Activated CD8-positive, alpha-beta T cell treated with anti-CD3 and anti-CD28 coated beads for 36 hours (primary cell): ENCODE measurements at regions not wholly inside any gene's neighbourhood (a gene's known extent, or its start where the extent isn't known, plus 50 kb on each side); places are given as distances from the start of the nearest gene placed in this dataset.

Source experiments
- ATAC-seq: fragments of 200-7000 bp; cut with Tn5 transposase; one replicate; pipeline ENCODE4 v1.10.0; 2021; ENCODE audit warnings: mild to moderate bottlenecking, moderate library complexity
- CTCF ChIA-PET: fragments of 350-600 bp; sonication (Branson Sonifier 250); formaldehyde crosslinking; loops from one replicate; lab custom pipeline; 2021; ENCODE audit warnings: antibody characterized with exemption; lab: Charles Lee
- POLR2A ChIA-PET: fragments of 350-600 bp; sonication (Branson Sonifier 250); formaldehyde crosslinking; loops from one replicate; lab custom pipeline; 2021; ENCODE audit warnings: antibody characterized with exemption; lab: Charles Lee
- DNase-seq: peaks from one replicate; pipeline ENCODE4 v3.0.0-alpha.2; 2020
- H3K27ac Mint-ChIP-seq: one replicate; pipeline ENCODE4 v1.8.0; 2021; ENCODE audit warnings: mild to moderate bottlenecking, mixed read lengths
- H3K27me3 Mint-ChIP-seq: one replicate; pipeline ENCODE4 v1.8.0; 2021; ENCODE audit warnings: mixed read lengths
- H3K36me3 Mint-ChIP-seq: one replicate; pipeline ENCODE4 v1.8.0; 2021; ENCODE audit warnings: low read depth, mixed read lengths
- H3K4me1 Mint-ChIP-seq: one replicate; pipeline ENCODE4 v1.8.0; 2021; ENCODE audit warnings: low read depth, mixed read lengths
- H3K4me3 Mint-ChIP-seq: one replicate; pipeline ENCODE4 v1.8.0; 2021; ENCODE audit warnings: mild to moderate bottlenecking, moderate library complexity, mixed read lengths
- H3K9me3 Mint-ChIP-seq: one replicate; pipeline ENCODE4 v1.8.0; 2021; ENCODE audit warnings: mixed read lengths
- intact Hi-C: fragments of 100-400 bp; cut with micrococcal nuclease; formaldehyde crosslinking; loops from one replicate; pipeline ENCODE4 v1.10.0; 2022
- TF ChIP-seq, protein P1 (sequence below): fragments of 200-600 bp; IDR thresholded peaks from one replicate; pipeline ENCODE4 v1.8.0; 2022; ENCODE audit warnings: antibody characterized with exemption, mild to moderate bottlenecking

DNA sequence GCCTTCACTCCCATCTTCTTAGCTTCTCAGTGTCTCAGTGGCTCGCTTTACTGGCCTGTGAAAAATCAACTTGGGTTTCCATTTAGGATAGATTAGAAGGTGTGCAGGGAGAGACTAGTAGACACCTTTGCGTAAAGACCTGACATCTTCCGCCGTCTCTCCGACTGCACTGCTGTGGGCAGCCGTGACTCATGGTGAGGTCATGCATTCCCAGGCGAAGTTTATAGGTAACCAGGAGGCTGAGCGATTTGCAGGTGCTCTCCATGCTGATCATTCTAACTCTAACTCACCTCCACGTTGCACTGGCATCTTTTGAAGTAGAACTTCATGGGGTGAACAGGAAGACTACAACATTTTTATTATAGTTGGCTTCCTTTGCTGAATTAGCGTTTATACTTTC, 68.0 kb upstream of the ZNF438 start:
- peaks cover 2% of the 10 kb centered on the region for H3K27me3 Mint-ChIP-seq
- ATAC-seq (no peak), DNase-seq (peak; percentile 33)
- POLR2A ChIA-PET: interaction anchor here (0.7 to 1.3 kb wide), 3 partner anchors 9 to 645 kb away, joined by 3 to 4 read pairs (median 3); no protein-coding TSS in a partner anchor
- H3K9me3 Mint-ChIP-seq: no peaks in the 10 kb centered on the region
- intact Hi-C loops: loop anchor here (5.0 kb wide), 1 partner anchor 38 kb away; no protein-coding TSS in a partner anchor
- no peaks in the 10 kb centered on the region for H3K36me3 Mint-ChIP-seq
- H3K4me3 Mint-ChIP-seq: no peak overlapping the region
- TF ChIP-seq, protein P1, sequence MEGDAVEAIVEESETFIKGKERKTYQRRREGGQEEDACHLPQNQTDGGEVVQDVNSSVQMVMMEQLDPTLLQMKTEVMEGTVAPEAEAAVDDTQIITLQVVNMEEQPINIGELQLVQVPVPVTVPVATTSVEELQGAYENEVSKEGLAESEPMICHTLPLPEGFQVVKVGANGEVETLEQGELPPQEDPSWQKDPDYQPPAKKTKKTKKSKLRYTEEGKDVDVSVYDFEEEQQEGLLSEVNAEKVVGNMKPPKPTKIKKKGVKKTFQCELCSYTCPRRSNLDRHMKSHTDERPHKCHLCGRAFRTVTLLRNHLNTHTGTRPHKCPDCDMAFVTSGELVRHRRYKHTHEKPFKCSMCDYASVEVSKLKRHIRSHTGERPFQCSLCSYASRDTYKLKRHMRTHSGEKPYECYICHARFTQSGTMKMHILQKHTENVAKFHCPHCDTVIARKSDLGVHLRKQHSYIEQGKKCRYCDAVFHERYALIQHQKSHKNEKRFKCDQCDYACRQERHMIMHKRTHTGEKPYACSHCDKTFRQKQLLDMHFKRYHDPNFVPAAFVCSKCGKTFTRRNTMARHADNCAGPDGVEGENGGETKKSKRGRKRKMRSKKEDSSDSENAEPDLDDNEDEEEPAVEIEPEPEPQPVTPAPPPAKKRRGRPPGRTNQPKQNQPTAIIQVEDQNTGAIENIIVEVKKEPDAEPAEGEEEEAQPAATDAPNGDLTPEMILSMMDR: no peak
- no peak overlapping the region for H3K27ac Mint-ChIP-seq
- CTCF ChIA-PET: interaction anchor here (0.7 to 1.5 kb wide), 5 partner anchors 8 to 21 kb away, joined by 3 to 6 read pairs (median 3); no protein-coding TSS in a partner anchor
- peaks cover 37% of the 10 kb centered on the region for H3K4me1 Mint-ChIP-seq

DNA sequence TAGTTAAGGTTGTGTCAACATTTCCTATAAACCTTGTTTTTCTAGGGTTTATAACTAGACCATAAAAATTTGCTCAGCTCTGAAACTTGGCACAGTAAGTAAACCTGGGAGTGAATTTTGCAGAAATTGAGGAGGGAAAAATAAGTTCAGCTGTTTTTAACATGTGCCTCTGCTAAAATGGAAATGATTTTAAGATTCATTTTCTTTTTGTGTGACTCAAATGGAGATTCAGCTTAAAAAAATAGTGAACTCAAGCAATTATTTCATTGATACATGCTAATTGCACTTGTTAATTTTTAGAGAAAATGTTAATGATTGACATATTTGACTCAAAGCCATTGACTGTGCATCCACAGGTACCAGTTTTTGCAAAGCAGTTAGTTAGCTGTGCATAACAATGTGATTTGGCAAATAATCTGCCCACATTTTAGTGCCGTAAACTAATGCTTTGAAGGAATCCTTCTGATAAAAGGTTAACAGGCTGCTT, 68.5 kb upstream of the ZNF438 start:
- intact Hi-C loops: loop anchor here (5.0 kb wide), 1 partner anchor 37 kb away; no protein-coding TSS in a partner anchor
- ATAC-seq: no peak
- peaks cover 2% of the 10 kb centered on the region for H3K27me3 Mint-ChIP-seq
- DNase-seq: no peak
- H3K4me3 Mint-ChIP-seq: no peak overlapping the region
- no peaks in the 10 kb centered on the region for H3K36me3 Mint-ChIP-seq
- CTCF ChIA-PET: interaction anchor here (0.7 to 1.4 kb wide), 4 partner anchors 9 to 20 kb away, joined by 3 to 6 read pairs (median 4); no protein-coding TSS in a partner anchor
- peaks cover 37% of the 10 kb centered on the region for H3K4me1 Mint-ChIP-seq
- no peaks in the 10 kb centered on the region for H3K9me3 Mint-ChIP-seq
- no peak overlapping the region for H3K27ac Mint-ChIP-seq
- POLR2A ChIA-PET: interaction anchor here (0.7 to 1.3 kb wide), 4 partner anchors 9 to 644 kb away, joined by 3 to 4 read pairs (median 3); no protein-coding TSS in a partner anchor
- TF ChIP-seq, protein P1: no peak

DNA sequence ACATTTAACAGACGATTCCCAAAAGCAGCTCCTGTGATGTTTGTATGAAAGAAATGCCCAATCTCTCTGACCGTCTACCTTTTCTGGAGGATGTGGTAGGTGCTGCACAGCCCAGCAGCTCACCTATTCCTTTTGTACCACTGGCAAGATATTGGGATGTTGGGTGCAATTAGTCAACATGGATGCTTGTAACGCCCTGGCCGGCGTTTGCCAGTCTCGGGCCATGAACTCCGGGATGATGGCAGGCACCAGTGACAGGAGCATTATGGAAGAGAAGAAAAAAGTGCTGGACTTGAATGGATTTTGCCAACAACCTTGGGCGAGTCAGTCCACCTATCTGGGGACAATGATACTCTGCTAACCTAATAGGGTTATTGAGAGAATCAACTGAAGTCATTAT, 69.0 kb upstream of the ZNF438 start:
- ChIA-PET CTCF (interaction anchor here (1.1 to 1.4 kb wide), 5 partner anchors 14 to 35 kb away, joined by 3 to 6 read pairs (median 4); no protein-coding TSS in a partner anchor), POLR2A (interaction anchor here (0.9 to 1.3 kb wide), 3 partner anchors 33 to 316 kb away, joined by 3 to 4 read pairs (median 3); no protein-coding TSS in a partner anchor)
- H3K36me3 Mint-ChIP-seq: no peaks in the 10 kb centered on the region
- no peak overlapping the region for H3K4me3 Mint-ChIP-seq
- TF ChIP-seq, protein P1: no peak
- intact Hi-C loops: loop anchor here (5.0 kb wide), 1 partner anchor 37 kb away; no protein-coding TSS in a partner anchor
- H3K27ac Mint-ChIP-seq: peak overlapping the region; percentile 57
- DNase-seq: no peak
- no peaks in the 10 kb centered on the region for H3K9me3 Mint-ChIP-seq
- ATAC-seq: no peak
- peaks cover 2% of the 10 kb centered on the region for H3K27me3 Mint-ChIP-seq
- H3K4me1 Mint-ChIP-seq: peaks cover 34% of the 10 kb centered on the region

DNA sequence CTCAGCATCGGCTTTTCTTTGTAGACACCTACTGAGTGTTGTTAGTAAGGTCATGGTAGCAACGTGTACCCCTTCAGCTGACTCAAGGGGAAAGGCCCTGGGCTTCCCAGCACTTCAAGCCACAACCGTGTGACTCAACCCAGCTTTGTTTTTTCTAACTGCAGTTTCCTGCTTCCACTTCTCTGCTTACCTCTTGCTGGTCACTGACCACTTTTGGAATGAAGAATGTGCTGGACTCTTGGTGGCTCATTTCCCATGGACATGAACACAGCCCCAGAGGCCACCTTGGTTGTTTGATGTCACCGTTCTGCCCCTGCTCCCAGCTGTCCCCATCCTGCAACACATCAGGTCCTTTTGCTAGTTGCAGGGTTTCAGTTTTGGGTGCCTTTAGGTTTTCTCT, 69.5 kb upstream of the ZNF438 start:
- peaks cover 2% of the 10 kb centered on the region for H3K27me3 Mint-ChIP-seq
- no peaks in the 10 kb centered on the region for H3K36me3 Mint-ChIP-seq
- H3K4me3 Mint-ChIP-seq: peak overlapping the region; percentile 27
- ChIA-PET POLR2A (interaction anchor here (0.9 to 1.3 kb wide), 3 partner anchors 32 to 317 kb away, joined by 3 to 4 read pairs (median 3); no protein-coding TSS in a partner anchor), CTCF (interaction anchor here (1.2 to 1.4 kb wide), 2 partner anchors 13 to 35 kb away, joined by 3 to 4 read pairs; no protein-coding TSS in a partner anchor)
- H3K27ac Mint-ChIP-seq: peak overlapping the region; percentile 85
- DNase-seq: peak; percentile 87
- intact Hi-C loops: loop anchor here (5.0 kb wide), 1 partner anchor 36 kb away; no protein-coding TSS in a partner anchor
- peaks cover 29% of the 10 kb centered on the region for H3K4me1 Mint-ChIP-seq
- ATAC-seq: peak; percentile 99
- TF ChIP-seq, protein P1: no peak
- H3K9me3 Mint-ChIP-seq: no peaks in the 10 kb centered on the region

GRCh38 chr10:31102421-31102820, 70.8 kb upstream of the ZNF438 start:
- intact Hi-C loops: loop anchor here (5.0 kb wide), 1 partner anchor 35 kb away; no protein-coding TSS in a partner anchor
- TF ChIP-seq, protein P1: no peak
- ChIA-PET POLR2A (no interaction called here), CTCF (no interaction called here)
- Mint-ChIP-seq H3K4me1 (peaks cover 24% of the 10 kb centered on the region), H3K4me3 (no peak overlapping the region), H3K9me3 (no peaks in the 10 kb centered on the region), H3K27me3 (peaks cover 2% of the 10 kb centered on the region), H3K27ac (no peak overlapping the region), H3K36me3 (no peaks in the 10 kb centered on the region)
- ATAC-seq (no peak), DNase-seq (no peak)
